ENCODE measurements at regions not wholly inside any gene's neighbourhood (a gene's known extent, or its start where the extent isn't known, plus 50 kb on each side); places are given as distances from the start of the nearest gene placed in this dataset.

GRCh38 chr6:126419901-126420300, 80.0 kb downstream of the CENPW start:
- no peak for DNase-seq

- DNase-seq = no peak
Observed at GRCh38 chr6:126422912-126423311, 83.0 kb downstream of the CENPW start.

- no peak for DNase-seq
Observed at GRCh38 chr6:126427713-126428112, 87.8 kb downstream of the CENPW start.

- DNase-seq = no peak
Observed at GRCh38 chr6:126429866-126430265, 90.0 kb downstream of the CENPW start.

GRCh38 chr6:126432564-126432963, 92.6 kb downstream of the CENPW start:
- no peak for DNase-seq

GRCh38 chr6:126433927-126434326, 94.0 kb downstream of the CENPW start:
- no peak for DNase-seq

GRCh38 chr6:126437205-126437604, 97.3 kb downstream of the CENPW start:
- no peak for DNase-seq

GRCh38 chr6:126439040-126439439, 99.1 kb downstream of the CENPW start:
- no peak for DNase-seq

GRCh38 chr6:126440923-126441322, 101.0 kb downstream of the CENPW start:
- no peak for DNase-seq

- no peak for DNase-seq
Observed at GRCh38 chr6:126444659-126445273, 104.9 kb downstream of the CENPW start.

GRCh38 chr6:126446248-126446647, 106.3 kb downstream of the CENPW start:
- no peak for DNase-seq

- no peak for DNase-seq
Observed at GRCh38 chr6:126447367-126447766, 107.5 kb downstream of the CENPW start.

- no peak for DNase-seq
Observed at GRCh38 chr6:126461045-126461444, 121.1 kb downstream of the CENPW start.

GRCh38 chr6:126464245-126464644, 124.3 kb downstream of the CENPW start:
- DNase-seq = no peak

- DNase-seq = no peak
Observed at GRCh38 chr6:126475449-126475848, 135.5 kb downstream of the CENPW start.

GRCh38 chr6:126477678-126478077, 137.8 kb downstream of the CENPW start:
- no peak for DNase-seq

- DNase-seq = no peak
Observed at GRCh38 chr6:126480268-126480667, 140.4 kb downstream of the CENPW start.

- DNase-seq = no peak
Observed at GRCh38 chr6:126481319-126481718, 141.4 kb downstream of the CENPW start.

GRCh38 chr6:126504792-126505191, 164.9 kb downstream of the CENPW start:
- no peak for DNase-seq

- no peak for DNase-seq
Observed at GRCh38 chr6:126513198-126513597, 173.3 kb downstream of the CENPW start.

GRCh38 chr6:126516411-126516810, 176.5 kb downstream of the CENPW start:
- DNase-seq = no peak

GRCh38 chr6:126524811-126525326, 185.0 kb downstream of the CENPW start:
- no peak for DNase-seq

- no peak for DNase-seq
Observed at GRCh38 chr6:126526547-126526946, 186.6 kb downstream of the CENPW start.

GRCh38 chr6:126526996-126527606, 187.2 kb downstream of the CENPW start:
- DNase-seq = no peak
